NCI-H187 (cell line): ENCODE measurements at regions not wholly inside any gene's neighbourhood (a gene's known extent, or its start where the extent isn't known, plus 50 kb on each side); places are given as distances from the start of the nearest gene placed in this dataset.
"Not testable (repeated sequence)": the region's sequence is repeated elsewhere in the genome, so short reads cannot be mapped to it uniquely, and the experiment has no call there.

Source experiments
- DNase-seq, 2 experiments: peaks; one replicate each; lab custom pipeline; 2025; lab: John Stamatoyannopoulos, UW

DNA sequence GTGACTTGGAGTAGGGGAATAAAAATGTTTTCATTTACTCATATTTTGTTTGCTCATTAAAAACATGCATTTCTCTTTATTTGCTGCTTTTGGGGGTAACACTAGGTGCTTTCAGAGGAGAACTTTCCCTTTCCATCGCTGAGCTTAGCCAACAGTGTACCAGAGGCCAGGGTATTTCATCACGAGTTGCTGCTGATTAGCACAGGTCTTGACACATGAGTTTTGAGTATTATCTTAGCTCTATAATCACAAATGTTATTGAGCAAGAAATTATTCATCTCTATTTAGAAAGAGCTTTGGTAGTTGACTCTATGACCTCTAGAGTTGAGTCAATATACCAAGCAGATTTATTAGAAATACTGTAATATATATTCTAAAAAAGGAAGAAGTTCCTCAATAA, 375.9 kb downstream of the NXPH1 start:
- no peak for DNase-seq

DNA sequence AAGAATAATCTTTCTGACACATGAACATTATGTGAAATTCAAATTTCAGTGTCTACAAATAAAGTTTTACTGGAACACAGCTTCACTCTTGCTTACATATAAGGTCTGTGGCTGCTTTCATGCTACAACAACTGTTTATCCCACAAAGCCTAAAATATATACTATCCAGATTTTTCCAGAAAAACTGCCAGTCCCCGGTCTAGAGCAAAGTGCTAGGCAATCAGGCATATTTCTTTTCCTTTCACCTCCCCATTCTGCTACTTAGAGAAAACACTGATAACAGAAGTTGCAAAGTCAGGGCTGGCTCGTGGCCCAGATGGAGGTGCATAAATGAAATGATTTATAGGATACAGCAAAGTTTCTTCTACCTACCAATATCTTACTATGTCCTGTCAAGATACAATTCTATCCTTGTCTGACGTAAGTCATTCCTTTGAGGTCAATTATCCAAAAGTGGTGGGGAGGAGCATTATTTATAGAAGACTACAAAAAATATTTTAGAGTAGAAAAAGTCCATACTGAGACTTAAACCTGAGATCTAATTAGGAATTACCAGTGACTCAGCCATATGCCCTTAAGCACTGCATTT, 384.1 kb downstream of the NXPH1 start:
- DNase-seq = no peak

DNA sequence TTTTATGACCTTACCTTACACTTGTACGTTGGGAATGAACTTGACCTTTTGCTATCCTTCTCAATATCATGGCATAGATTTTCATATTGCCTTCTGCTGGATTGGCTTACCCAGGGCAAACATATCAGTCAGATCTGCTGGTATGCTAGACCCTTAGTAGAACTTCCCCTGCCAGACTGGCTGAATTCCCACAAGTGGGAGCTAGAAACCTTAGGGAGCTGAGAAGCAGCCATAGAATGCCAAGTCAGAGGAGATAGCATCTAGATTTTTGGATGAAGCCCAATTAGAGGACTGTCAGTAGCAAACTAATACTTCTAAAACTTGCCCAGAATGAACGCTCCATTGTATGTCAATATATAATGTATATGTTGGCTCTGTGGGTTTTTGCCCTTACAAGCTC, 385.0 kb downstream of the NXPH1 start:
- no peak for DNase-seq

DNA sequence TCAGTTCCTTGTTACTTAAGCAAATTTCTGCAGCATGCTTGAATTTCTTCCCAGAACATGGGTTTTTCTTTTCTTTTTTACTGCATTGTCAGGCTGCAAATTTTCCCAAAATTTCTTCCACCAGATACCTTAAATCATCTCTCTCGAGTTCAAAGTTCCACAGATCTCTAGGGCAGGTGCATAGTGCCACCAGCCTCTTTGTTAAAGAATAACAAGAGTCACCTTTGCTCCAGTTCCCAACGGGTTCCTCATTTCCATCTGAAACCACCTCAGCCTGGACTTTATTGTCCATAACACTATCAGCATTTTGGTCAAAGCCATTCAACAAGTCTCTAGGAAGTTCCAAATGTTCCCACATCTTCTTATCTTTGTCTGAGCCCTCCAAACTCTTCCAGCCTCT, 389.2 kb downstream of the NXPH1 start:
- DNase-seq = no peak

DNA sequence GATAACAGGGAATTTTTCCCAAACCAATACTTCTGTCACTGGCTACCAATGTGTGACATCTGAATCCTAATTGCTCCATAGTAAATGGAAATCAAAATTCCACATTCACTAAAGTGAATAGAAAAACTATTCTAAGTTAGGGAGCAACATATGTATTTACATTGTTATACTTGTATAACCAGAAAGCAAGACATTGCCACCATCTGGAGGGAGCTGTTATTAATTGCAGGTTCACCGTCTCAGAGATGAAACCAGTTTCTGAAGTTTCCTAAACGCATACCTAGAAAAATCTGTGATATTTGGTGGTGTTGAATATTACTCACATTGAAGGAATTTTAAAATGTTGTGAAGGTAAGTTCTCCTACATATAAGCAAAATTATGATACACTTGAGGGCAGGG, 390.1 kb downstream of the NXPH1 start:
- DNase-seq = no peak

DNA sequence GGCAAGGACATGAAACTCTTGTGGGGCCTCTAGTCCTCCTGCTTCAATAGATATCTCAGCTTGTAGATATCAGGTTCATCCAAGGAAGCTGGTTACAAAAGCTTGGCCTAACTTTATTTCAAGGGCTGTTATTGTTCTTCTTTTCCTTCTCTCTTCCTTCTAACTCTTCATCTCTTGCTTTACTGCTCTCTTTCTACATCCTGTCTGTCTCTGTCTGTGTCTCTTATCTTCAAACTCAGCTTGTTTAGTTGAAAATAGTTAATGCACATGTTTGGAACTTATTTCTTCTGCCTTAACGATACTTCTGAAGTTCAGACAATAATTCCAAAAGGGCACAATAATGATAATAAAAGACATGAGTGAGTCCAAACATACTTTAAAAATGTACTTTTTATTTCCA, 393.9 kb downstream of the NXPH1 start:
- no peak for DNase-seq

DNA sequence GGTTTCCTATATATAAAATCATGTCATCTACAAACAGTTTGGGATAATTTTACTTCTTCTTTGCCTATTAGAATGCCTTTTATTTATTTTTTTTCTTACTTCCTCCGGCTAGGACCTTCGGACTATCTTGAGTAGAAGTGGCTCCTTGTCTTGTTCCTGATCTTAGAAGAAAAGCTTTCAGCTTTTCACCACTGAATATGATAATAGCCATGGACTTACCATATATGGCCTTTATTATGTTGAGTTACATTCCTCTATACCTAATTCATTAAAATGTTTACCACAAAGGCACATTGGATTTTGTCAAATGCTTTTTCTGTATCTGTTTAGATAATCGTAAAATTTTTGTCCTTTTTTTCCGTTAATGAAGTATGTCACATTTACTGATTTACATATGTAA, 395.7 kb downstream of the NXPH1 start:
- no peak for DNase-seq

DNA sequence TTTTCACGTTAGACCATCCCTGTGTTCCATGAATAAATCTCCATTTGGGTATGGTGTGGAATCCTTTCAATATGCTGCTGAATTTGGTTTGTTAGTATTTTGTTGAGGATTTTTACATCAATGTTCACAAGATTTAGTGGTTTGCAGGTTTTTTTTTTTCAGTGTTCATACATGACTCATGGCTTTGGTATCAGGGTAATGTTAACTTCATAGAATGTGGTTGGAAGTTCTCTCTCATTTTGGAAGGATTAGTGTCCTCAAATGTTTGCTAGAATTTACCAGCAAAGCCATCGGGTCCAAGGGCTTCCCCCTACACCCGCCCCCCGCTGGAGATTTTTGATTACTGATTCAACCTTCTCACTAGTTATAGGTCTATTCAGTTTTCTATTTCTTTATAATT, 398.0 kb downstream of the NXPH1 start:
- DNase-seq = no peak

DNA sequence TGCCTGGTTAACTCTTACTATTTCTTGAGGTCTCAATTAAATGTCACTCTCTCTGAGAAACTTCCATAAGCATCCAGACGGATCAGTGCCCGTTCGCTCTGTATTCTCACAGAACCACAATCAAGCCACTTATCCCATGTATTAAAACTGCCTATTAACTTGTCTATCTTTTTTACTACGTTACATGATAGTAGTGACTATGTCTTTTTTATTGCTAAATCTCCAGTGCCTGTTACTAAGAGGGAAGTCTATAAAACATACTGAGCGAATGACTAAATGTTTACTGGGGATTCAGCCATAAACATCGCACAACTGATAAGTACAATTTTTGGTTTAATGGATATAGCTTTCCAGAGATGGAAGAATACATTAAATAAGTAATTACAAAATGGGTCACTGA, 399.9 kb downstream of the NXPH1 start:
- DNase-seq = no peak

DNA sequence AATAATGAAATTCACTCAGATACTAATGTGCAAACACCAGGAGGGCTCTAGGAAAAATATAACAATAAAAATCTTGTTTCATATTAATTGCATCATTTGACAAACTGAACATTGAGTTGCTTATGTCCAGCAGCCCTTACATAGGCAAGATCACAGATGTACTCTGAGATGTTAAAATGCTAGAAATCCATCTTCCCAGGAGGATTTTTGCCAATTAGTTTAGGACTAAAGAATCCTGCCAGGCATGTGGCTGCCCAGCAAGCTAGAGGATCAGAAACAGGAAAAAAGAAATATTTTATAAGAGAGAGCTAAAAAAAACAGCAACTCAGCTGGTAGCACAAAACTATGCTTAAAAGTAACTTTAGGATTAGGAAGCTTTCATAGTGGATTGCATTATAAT, 407.8 kb downstream of the NXPH1 start:
- no peak for DNase-seq

DNA sequence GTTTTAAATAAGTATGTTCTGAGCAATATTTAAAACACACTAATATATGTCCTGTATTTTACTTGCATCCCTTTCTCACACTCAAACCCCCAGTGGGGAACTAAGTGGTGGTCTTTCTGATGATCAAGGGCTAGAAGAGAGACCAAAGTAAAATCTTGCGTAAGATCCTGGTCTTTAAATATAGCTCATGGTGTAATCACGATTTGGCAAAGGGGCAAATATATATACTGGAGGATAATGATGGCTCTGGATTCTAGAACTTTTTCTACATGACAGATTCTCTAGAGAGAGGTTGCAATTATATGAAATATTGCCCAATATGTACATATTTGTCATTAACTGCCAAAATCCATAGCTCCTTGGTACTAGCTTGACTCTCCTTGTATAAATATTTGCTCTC, 438.3 kb downstream of the NXPH1 start:
- DNase-seq = no peak

DNA sequence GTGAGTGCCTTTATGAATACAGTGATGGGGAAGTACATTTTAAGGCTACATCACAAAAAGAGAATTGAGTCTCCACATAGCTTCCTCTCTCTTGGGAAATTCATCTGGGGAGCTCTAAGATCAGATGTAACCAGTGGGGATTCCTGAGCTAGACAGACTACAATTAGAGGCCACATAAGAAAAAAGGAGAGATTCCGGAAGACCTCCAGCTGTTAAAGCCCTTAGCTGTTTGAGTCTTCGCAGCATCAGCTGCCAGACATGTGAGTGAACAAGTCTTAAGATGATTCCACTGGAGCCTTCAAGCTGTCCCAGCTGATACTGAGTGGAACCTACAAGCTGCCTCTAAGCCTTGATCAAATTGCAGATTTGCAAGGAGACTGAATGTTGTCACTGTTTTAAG, 448.5 kb downstream of the NXPH1 start:
- DNase-seq = no peak

DNA sequence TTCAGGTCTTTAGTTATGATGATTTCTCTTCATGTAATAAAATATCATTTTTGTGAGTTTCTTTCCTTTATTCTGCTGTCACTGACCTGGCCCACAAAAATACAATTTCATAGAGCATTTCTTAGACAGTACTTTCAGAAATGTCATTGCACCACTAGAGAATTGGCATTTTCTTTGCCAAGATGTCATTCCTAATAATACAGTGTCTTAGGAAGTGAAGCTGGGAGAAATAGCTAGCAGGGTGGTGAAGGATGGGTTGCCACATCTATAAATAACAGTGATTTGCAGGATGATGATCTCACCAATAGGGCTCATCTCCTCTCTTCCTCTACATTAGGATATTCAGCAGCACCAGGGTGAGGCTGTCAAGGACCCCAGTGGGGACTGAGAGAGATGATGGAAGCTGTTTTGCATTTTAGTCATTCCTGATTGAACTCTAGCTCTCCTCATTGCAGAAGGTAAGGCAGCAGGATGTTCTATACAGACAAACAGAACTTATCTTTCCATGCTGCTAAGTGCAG, 452.1 kb downstream of the NXPH1 start:
- DNase-seq = no peak

DNA sequence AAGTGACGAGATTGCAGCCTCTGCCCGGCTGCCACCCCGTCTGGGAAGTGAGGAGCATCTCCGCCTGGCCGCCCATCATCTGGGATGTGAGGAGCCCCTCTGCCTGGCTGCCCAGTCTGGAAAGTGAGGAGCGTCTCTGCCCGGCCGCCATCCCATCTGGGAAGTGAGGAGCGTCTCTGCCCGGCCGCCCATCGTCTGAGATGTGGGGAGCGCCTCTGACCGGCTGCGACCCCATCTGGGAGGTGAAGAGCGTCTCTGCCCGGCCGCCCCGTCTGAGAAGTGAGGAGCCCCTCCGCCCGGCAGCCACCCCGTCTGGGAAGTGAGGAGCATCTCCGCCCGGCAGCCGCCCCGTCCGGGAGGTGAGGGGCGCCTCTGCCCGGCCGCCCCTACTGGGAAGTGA, 456.9 kb downstream of the NXPH1 start:
- DNase-seq = not testable (repeated sequence)

DNA sequence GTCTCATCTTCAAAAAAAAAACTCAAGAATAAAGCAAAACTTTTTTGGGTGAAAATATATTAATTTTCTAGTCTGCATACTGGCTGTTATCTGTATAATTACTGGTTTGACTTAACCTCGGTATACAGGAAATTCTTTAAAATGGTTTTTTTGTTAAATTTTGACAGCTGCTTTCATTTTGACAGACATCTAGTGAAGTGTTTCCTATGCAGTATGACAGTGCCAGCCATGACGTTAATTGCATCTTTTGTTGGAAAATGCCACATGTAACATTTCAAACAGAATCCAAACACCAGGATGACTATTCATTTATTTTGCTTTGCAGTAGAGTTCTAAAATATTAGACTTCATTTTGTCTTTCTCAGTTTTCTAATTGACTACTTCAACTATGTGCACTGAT, 460.4 kb downstream of the NXPH1 start:
- DNase-seq = no peak

DNA sequence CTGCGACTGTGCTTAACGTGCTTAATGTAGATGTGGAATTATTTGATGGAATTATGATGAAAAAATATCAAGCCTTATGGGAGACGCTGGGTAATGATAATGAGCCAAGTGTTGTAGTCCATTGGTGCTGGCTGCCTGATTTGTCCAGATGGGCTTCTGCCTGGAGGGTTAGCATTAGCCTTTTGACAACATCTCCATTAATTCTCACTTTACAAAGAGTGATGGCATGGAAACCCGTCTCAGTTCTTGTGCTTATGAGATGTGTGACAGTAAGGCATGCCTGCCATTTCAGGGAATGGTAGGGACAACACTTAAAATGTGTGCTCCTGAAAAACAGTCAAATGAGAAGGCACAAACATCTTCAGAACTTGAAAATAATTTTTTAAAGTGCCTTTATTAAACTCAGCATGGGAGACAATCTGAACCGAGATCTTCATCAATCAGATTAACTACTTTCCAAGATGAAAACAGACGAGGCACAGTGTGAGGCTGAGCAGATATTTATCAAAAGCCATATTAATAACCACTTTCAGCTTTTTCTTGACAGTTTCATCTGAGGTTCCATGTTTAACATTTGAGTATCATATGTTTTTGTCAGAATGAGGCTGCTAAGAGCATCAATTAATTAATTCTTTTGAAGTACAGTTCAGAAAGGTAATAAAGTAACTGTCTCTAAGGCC, 473.1 kb downstream of the NXPH1 start:
- no peak for DNase-seq

DNA sequence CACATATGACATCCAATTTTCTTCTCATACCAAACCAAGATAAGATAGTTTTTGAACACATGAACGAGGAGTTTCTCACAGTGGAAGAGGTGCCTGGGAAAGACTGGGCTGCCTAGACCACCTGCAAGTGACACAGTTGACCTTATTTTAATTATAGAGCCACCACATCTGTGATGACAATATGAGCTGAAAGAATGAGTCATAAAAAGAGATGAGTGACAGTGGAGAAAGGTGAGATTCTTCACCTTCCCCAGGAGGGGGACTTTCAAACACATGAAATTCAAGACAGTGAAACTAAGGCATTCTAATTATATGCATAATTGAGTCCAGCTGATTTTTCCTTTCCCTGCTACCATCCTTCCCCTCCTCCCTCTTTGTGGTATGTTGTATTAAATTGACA, 475.5 kb downstream of the NXPH1 start:
- no peak for DNase-seq

DNA sequence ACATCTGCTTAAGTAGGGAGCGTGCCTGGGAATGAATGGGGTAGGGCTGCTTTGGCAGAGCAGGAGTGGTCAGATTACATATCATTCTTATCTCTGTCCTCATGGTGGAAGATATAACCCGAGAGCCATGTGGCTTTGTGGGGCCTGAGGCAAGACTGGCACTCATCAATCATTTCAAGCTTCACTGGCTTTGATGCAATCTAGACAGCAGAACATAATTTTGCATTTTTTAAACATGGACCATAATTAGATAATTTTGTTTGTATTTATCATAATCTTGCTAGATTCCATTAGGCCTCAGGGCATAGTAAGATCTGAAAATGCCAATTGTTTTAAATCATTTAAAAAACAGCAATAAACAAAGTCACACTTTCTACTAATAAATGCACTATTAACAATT, 480.3 kb downstream of the NXPH1 start:
- DNase-seq = no peak

DNA sequence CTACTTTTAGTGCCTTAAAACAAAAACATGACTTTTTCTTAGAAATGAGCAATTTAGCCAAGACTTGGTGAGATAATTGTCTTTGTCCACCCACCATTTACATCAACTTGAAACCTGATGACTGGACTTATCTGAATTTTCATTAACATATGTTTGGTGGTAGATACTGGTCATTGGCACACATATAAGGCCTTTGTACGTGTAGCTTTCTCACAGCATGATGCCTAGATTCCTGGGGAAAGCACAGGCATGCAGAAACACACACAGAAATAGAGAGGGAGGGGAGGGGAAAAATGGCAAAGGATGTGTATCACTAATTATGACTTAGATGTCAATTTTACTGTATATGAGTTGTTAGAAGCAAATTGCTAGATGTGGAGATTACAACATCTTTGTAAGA, 488.4 kb downstream of the NXPH1 start:
- no peak for DNase-seq

DNA sequence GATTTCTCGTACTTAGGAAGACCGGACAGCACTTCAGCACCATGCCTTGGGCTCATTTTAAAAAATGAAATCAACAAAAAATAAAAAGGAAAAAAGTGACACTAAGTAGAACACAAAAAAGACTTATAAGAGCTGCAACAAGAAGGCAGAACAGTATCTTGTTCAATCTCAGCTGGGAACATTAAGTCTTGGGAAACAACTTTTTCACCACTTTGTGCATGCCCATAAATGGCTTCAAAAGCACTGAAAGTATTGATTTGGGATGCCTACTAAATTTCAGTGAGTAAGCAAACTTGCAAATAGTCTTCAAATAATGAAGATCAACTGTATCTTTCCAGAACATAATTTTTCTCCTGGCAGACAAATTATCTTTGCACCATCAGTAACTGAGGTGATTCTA, 489.3 kb downstream of the NXPH1 start:
- DNase-seq = no peak

DNA sequence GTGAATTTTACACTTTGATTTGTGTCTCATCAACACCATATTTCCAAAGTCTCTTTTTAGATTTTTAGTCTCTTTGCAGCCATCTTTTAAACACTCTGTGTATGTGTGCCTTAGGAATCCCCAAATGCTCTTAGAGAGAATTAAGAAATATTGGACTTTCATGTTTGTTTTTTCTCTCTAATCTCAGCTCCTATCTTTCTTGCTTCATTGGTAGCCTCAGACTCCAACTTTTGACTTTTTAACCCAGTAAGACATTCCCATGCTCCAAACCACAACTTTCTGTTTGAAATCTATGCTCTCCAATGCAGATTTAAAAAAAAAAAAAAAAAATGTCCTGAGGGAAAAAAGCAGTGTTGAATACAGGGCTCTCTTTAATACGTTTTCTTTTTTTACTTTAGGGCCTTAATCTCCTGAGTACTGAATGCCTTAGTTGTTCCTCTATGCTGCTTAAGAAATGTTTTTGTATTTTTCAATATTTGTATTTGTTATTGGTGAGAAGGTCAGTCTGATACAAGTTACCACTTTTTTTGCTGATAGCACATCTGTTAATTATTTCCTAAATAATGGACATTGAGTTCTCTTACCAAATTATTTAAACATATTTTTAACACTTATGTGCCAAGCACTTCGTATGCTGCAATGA, 489.9 kb downstream of the NXPH1 start:
- no peak for DNase-seq

DNA sequence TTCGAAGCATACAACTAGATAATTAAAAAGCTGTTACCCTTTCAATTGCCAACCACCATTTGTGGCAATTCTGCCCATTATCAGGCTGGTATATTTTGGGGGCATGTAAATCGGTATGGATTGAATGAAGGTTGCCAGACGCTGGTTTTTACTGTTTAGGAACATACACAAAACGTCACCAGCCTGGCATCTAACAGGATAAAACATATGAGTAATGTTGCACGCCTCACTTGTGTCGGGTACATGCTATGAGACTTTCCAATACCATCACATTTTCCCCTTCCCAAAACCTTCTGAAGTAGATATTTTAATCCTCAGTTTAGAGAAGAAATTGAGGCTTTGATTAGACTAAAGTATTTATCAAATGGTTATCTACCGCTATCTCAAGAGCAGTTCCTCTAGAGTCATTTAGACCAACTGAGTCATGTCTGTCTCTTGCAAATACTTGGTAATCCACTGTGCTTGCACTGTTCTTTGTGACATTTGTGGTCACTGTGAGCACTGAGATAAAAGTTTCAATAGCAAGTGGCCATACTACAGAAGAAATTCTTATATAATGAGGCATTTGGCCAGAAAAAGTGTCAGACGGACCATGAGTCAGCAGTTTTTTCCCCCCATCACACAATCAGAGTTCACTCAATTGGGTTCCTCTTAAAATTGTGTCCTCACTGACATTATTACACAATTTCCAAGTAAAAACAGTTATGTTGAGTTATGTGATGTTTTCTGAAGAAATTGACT, 498.7 kb downstream of the NXPH1 start:
- DNase-seq = no peak

DNA sequence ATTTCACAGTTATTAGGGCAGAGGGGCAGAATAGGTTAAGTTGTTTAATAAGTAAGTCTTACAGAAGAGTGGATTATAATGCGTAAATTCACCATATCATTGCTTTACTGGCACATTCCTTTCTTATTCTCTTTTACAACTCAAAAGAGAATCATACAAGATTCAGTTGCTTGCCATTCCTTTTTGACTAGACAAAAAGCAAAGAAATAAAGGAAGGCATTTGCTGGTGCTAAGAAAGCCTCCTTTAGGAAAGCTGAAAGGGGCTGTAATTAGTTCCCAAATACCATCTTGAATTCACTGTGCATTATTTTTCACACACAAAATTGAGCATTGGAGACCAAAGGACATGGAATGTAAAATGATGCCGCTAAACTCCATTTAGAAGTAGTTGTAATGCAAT, 499.3 kb downstream of the NXPH1 start:
- no peak for DNase-seq
